ENCODE measurements at regions not wholly inside any gene's neighbourhood (a gene's known extent, or its start where the extent isn't known, plus 50 kb on each side); places are given as distances from the start of the nearest gene placed in this dataset.

- DNase-seq (ENCODE audit: low read depth), result no peak
Observed at GRCh38 chr6:137353842-137354397, 134.7 kb upstream of the IFNGR1 start.

GRCh38 chr6:137353346-137353745 is 134.2 kb upstream of the IFNGR1 start:
- DNase-seq (ENCODE audit: low read depth), result no peak

- DNase-seq (ENCODE audit: low read depth), result no peak
Observed at GRCh38 chr6:137352859-137353258, 133.7 kb upstream of the IFNGR1 start.

- DNase-seq (ENCODE audit: low read depth), result no peak
Observed at GRCh38 chr6:137351890-137352289, 132.7 kb upstream of the IFNGR1 start.

GRCh38 chr6:137350857-137351256 is 131.7 kb upstream of the IFNGR1 start:
- no peak for DNase-seq (ENCODE audit: low read depth)

GRCh38 chr6:137349856-137350830 is 131.0 kb upstream of the IFNGR1 start:
- no peak for DNase-seq (ENCODE audit: low read depth)

GRCh38 chr6:137348777-137349176 is 129.6 kb upstream of the IFNGR1 start:
- DNase-seq (ENCODE audit: low read depth), result no peak

- no peak for DNase-seq (ENCODE audit: low read depth)
Observed at GRCh38 chr6:137343241-137343640, 124.1 kb upstream of the IFNGR1 start.

- DNase-seq (ENCODE audit: low read depth), result no peak
Observed at GRCh38 chr6:137342607-137343190, 123.5 kb upstream of the IFNGR1 start.

GRCh38 chr6:137341681-137342195 is 122.6 kb upstream of the IFNGR1 start:
- peak; percentile 66 for DNase-seq (ENCODE audit: low read depth)

GRCh38 chr6:137339929-137340559 is 120.9 kb upstream of the IFNGR1 start:
- DNase-seq (ENCODE audit: low read depth), result no peak

- DNase-seq (ENCODE audit: low read depth), result no peak
Observed at GRCh38 chr6:137334884-137335283, 115.7 kb upstream of the IFNGR1 start.

GRCh38 chr6:137334094-137334493 is 114.9 kb upstream of the IFNGR1 start:
- DNase-seq (ENCODE audit: low read depth), result no peak

- DNase-seq (ENCODE audit: low read depth), result no peak
Observed at GRCh38 chr6:137332637-137333280, 113.6 kb upstream of the IFNGR1 start.

- DNase-seq (ENCODE audit: low read depth), result no peak
Observed at GRCh38 chr6:137323860-137324259, 104.7 kb upstream of the IFNGR1 start.

- DNase-seq (ENCODE audit: low read depth), result no peak
Observed at GRCh38 chr6:137320271-137320670, 101.1 kb upstream of the IFNGR1 start.

GRCh38 chr6:137316626-137317025 is 97.4 kb upstream of the IFNGR1 start:
- no peak for DNase-seq (ENCODE audit: low read depth)

GRCh38 chr6:137315081-137315480 is 95.9 kb upstream of the IFNGR1 start:
- DNase-seq (ENCODE audit: low read depth), result no peak

- peak; percentile 22 for DNase-seq (ENCODE audit: low read depth)
Observed at GRCh38 chr6:137313928-137314855, 95.0 kb upstream of the IFNGR1 start.

GRCh38 chr6:137313211-137313610 is 94.0 kb upstream of the IFNGR1 start:
- DNase-seq (ENCODE audit: low read depth), result no peak

GRCh38 chr6:137311940-137312339 is 92.8 kb upstream of the IFNGR1 start:
- no peak for DNase-seq (ENCODE audit: low read depth)

Measured in GM04504 (cell line).